Midbrain (tissue), 1 donor: ENCODE measurements at regions not wholly inside any gene's neighbourhood (a gene's known extent, or its start where the extent isn't known, plus 50 kb on each side); places are given as distances from the start of the nearest gene placed in this dataset.
A peak's percentile ranks its signal among the peaks of the same experiment; 100 is the strongest.
"Not testable (repeated sequence)": the region's sequence is repeated elsewhere in the genome, so short reads cannot be mapped to it uniquely, and the experiment has no call there.

ENCODE experiments used
- DNase-seq: peaks from one replicate; lab custom pipeline; 2025; lab: John Stamatoyannopoulos, UW

- no peak for DNase-seq
Observed at GRCh38 chr17:65307081-65307960, 170.2 kb downstream of the RGS9 start.

GRCh38 chr17:65305778-65306177 is 168.6 kb downstream of the RGS9 start:
- DNase-seq = no peak

GRCh38 chr17:65305116-65305515 is 167.9 kb downstream of the RGS9 start:
- DNase-seq = no peak

DNA sequence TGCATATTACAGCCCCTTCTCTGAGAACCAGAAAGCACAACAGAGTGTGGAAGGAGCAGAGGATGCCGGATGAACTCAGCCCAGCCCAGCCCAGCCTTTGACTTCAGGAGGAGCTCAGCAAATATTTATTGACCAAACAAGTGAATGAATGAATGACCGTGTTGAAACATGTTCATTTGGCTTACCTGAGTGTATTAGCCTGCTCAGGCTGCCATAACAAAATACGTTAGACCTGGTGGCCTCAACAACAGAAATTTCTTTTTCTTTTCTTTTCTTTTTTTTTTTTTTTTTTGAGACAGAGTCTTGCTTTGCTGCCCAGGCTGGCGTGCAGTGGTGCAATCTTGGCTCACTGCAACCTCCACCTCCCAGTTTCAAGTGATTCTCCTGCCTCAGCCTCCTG is 164.7 kb downstream of the RGS9 start:
- DNase-seq = not testable (repeated sequence)

- DNase-seq = no peak
Observed at GRCh38 chr17:65301184-65301583, 164.0 kb downstream of the RGS9 start.

GRCh38 chr17:65297916-65298315 is 160.7 kb downstream of the RGS9 start:
- DNase-seq = no peak

DNA sequence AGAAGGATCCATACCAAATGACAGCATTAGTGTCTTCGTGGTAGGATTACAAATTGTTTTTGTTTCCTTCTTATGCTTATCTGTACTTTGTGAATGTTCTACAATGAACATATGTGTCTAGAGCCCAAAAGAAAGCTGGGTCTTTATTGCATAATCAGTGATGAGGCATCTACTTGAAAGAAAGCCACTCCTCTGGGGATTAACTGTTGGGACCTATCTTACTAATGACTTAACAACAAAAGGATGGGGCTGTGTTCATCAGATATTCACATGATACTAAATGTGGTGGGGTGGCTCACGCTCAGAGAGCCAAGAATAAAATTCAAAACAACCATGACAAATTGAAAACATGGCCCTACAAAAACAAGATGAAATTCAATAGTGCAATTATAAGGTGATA is 160.2 kb downstream of the RGS9 start:
- DNase-seq = no peak

DNA sequence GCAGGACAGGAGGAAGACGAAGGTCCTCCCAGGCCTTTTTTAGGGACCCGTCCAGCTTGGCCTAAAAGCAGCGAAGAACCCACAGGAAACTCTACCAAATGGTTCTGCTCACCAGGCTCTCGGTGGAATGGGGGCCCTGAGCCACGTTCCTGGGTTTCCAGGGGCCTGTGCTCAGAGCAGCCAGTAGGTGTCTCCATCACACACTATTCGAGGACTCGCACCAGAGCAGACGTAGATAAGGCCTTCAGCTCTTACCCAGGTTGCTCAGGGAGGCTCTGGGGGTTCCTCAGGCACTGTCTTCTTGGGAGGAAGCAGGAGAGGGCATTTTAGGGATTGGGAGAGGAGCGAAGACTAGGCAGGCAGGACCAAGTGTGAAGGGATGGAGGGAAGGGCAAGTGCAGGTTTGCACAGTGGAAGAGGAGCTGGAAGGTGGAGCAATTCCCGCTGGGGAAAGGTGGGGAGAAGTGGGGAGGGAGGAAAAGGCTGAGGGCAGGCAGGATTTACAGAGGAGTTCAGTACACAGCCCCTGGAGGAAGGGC is 157.1 kb downstream of the RGS9 start:
- peak; percentile 54 for DNase-seq

- no peak for DNase-seq
Observed at GRCh38 chr17:65293584-65294180, 156.5 kb downstream of the RGS9 start.

- DNase-seq = no peak
Observed at GRCh38 chr17:65292430-65292829, 155.3 kb downstream of the RGS9 start.

- DNase-seq = not testable (repeated sequence)
Observed at GRCh38 chr17:65291301-65291700, 154.1 kb downstream of the RGS9 start.

GRCh38 chr17:65290616-65291015 is 153.4 kb downstream of the RGS9 start:
- DNase-seq = no peak

- no peak for DNase-seq
Observed at GRCh38 chr17:65290056-65290455, 152.9 kb downstream of the RGS9 start.

GRCh38 chr17:65287040-65287439 is 149.9 kb downstream of the RGS9 start:
- no peak for DNase-seq

DNA sequence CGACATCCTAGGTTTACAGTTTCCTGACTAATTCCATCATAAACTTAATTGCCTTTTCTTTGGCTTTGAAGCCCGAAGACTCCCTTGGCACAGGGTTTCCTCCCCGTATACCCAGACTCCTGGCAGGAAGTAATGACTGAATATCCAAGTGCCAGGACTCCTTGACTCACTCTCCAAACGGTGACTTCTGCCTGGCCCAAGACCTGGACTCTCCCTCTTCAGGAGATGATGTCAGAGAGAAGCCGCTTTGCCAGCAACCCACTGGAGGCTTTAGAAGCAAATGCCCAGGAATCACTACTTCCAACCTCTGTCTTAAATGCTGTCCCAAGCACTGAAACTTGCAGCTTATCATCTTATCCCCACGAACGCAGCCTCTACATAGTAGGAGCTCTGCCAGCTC is 146.5 kb downstream of the RGS9 start:
- no peak for DNase-seq

DNA sequence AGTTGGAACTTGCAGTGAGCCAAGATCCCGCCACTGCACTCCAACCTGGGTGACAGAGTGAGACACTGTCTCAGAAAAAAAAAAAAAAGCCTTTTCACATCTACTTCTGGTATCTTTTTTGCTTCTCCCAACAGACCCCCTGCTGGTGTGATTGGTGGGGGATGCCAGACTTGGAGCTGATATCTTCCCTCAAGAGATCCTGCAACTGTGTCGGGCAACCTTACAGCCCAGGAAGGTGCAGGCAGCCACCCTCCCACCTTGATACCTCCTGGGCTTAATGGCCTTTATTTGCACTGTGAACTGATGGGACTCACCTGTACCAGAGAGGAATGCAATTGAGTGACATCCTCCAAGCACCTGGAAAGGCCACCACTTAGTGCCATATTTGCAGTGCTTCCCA is 142.3 kb downstream of the RGS9 start:
- DNase-seq = no peak

- no peak for DNase-seq
Observed at GRCh38 chr17:65278820-65279184, 141.6 kb downstream of the RGS9 start.

GRCh38 chr17:65278050-65278819 is 141.1 kb downstream of the RGS9 start:
- no peak for DNase-seq

- no peak for DNase-seq
Observed at GRCh38 chr17:65277576-65277975, 140.4 kb downstream of the RGS9 start.
